HG03159 (cell line): ENCODE measurements at regions not wholly inside any gene's neighbourhood (a gene's known extent, or its start where the extent isn't known, plus 50 kb on each side); places are given as distances from the start of the nearest gene placed in this dataset.
A peak's percentile ranks its signal among the peaks of the same experiment; 100 is the strongest.

ENCODE experiments used
- ATAC-seq: cut with Tn5 transposase; IDR thresholded peaks from one replicate; pipeline ENCODE4 v1.9.1; 2021; ENCODE audit warnings: mild to moderate bottlenecking, moderate library complexity; ENCODE audit not compliant: unreplicated experiment

- no peak for ATAC-seq
Measured at GRCh38 chr18:54716586-54716985, 111.7 kb upstream of the RAB27B start.

GRCh38 chr18:54717673-54718407 lies 110.4 kb upstream of the RAB27B start:
- ATAC-seq = peak; percentile 90

- no peak for ATAC-seq
Measured at GRCh38 chr18:54718408-54718773, 109.9 kb upstream of the RAB27B start.

GRCh38 chr18:54720620-54721019 lies 107.7 kb upstream of the RAB27B start:
- ATAC-seq = no peak

GRCh38 chr18:54726143-54726542 lies 102.1 kb upstream of the RAB27B start:
- no peak for ATAC-seq

GRCh38 chr18:54734059-54734458 lies 94.2 kb upstream of the RAB27B start:
- ATAC-seq = no peak

- no peak for ATAC-seq
Measured at GRCh38 chr18:54736981-54737380, 91.3 kb upstream of the RAB27B start.

GRCh38 chr18:54737986-54738385 lies 90.3 kb upstream of the RAB27B start:
- ATAC-seq = no peak

GRCh38 chr18:54739476-54739875 lies 88.8 kb upstream of the RAB27B start:
- no peak for ATAC-seq

GRCh38 chr18:54740136-54740846 lies 88.0 kb upstream of the RAB27B start:
- no peak for ATAC-seq

GRCh38 chr18:54742120-54742519 lies 86.2 kb upstream of the RAB27B start:
- no peak for ATAC-seq

- ATAC-seq = no peak
Measured at GRCh38 chr18:54742659-54743604, 85.3 kb upstream of the RAB27B start.

- no peak for ATAC-seq
Measured at GRCh38 chr18:54743605-54743995, 84.7 kb upstream of the RAB27B start.

- ATAC-seq = no peak
Measured at GRCh38 chr18:54749291-54749690, 79.0 kb upstream of the RAB27B start.

GRCh38 chr18:54750350-54750749 lies 77.9 kb upstream of the RAB27B start:
- no peak for ATAC-seq

- ATAC-seq = no peak
Measured at GRCh38 chr18:54752185-54752584, 76.1 kb upstream of the RAB27B start.

GRCh38 chr18:54755456-54755855 lies 72.8 kb upstream of the RAB27B start:
- ATAC-seq = no peak

GRCh38 chr18:54762386-54762785 lies 65.9 kb upstream of the RAB27B start:
- ATAC-seq = no peak

- ATAC-seq = no peak
Measured at GRCh38 chr18:54764786-54765185, 63.5 kb upstream of the RAB27B start.

- ATAC-seq = no peak
Measured at GRCh38 chr18:54765636-54766375, 62.5 kb upstream of the RAB27B start.

GRCh38 chr18:54766634-54767033 lies 61.6 kb upstream of the RAB27B start:
- ATAC-seq = no peak
